ENCODE measurements at regions not wholly inside any gene's neighbourhood (a gene's known extent, or its start where the extent isn't known, plus 50 kb on each side); places are given as distances from the start of the nearest gene placed in this dataset.

- TF ChIP-seq INSM2 (tag by site-specific recombination; IDR thresholded peaks at IDR 0.05) (no peak), ZBTB49 (tag by site-specific recombination; IDR thresholded peaks at IDR 0.05; ENCODE audit: low read depth) (no peak), PRDM6 (tag by site-specific recombination; IDR thresholded peaks at IDR 0.05) (no peak), ZNF274 (IDR thresholded peaks at IDR 0.05; ENCODE audit: low read length) (no peak), ZNF274 (tag by site-specific recombination; IDR thresholded peaks at IDR 0.05; ENCODE audit: borderline replicate concordance) (no peak), ZNF585B (tag by site-specific recombination; IDR thresholded peaks at IDR 0.05) (no peak), ZNF658 (tag by site-specific recombination; IDR thresholded peaks at IDR 0.05) (no peak), ZNF558 (tag by site-specific recombination; IDR thresholded peaks at IDR 0.05) (no peak), OSR2 (tag by site-specific recombination; IDR thresholded peaks at IDR 0.05) (no peak), PRDM4 (tag by site-specific recombination; IDR thresholded peaks at IDR 0.05) (no peak), ZNF830 (tag by site-specific recombination; IDR thresholded peaks at IDR 0.05; ENCODE audit: low read depth) (no peak)
These were observed 262.5 kb downstream of the BTBD3 start (continued) for GRCh38 chr20:12180107-12180661.

- Histone ChIP-seq H3K4me1 (ENCODE audit: control insufficient read depth, insufficient read depth, low read length) (no peaks in the 10 kb centered on the region), H3K27ac (ENCODE audit: extremely low read depth, low read depth, low read length) (no peak overlapping the region), H3K4me3 (ENCODE audit: low read depth, low read length) (no peak overlapping the region), H3K9me3 (ENCODE audit: control insufficient read depth, insufficient read depth, low read depth, low read length) (no peaks in the 10 kb centered on the region), H3K36me3 (ENCODE audit: control insufficient read depth in 2 of 2, insufficient read depth in 1 of 2, low read length in 2 of 2) (no peaks in the 10 kb centered on the region)
- ChIA-PET CTCF (interaction anchor here (0.6 to 1.0 kb wide), 2 partner anchors 10 to 497 kb away, joined by 3 read pairs; no protein-coding TSS in a partner anchor), POLR2A (no interaction called here)
- TF ChIP-seq ZNF600 (tag by site-specific recombination; IDR thresholded peaks at IDR 0.05) (no peak), ZNF658 (tag by site-specific recombination; IDR thresholded peaks at IDR 0.05) (no peak), ZNF341 (tag by site-specific recombination; IDR thresholded peaks at IDR 0.05; ENCODE audit: low read depth) (no peak), ZNF132 (tag by site-specific recombination; IDR thresholded peaks at IDR 0.05; ENCODE audit: borderline replicate concordance) (no peak), ZNF214 (tag by site-specific recombination; IDR thresholded peaks at IDR 0.05; ENCODE audit: borderline replicate concordance) (no peak), ZNF530 (tag by site-specific recombination; IDR thresholded peaks at IDR 0.05; ENCODE audit: low read depth) (no peak), ZNF518A (tag by site-specific recombination; conservative IDR thresholded peaks at IDR 0.05; ENCODE audit: low read depth) (no peak), ZBTB17 (tag by site-specific recombination; IDR thresholded peaks at IDR 0.05) (no peak), REST (tag by site-specific recombination; IDR thresholded peaks at IDR 0.05) (no peak)
These were observed 280.6 kb downstream of the BTBD3 start for GRCh38 chr20:12198281-12198680.
